Lung microvascular endothelial cell (primary cell): ENCODE measurements at regions not wholly inside any gene's neighbourhood (a gene's known extent, or its start where the extent isn't known, plus 50 kb on each side); places are given as distances from the start of the nearest gene placed in this dataset.

Experiments used
- DNase-seq, 2 donors: peaks; one replicate each; pipeline versions ENCODE4 v3.0.0 to v3.0.0-alpha.2; 2010; ENCODE audit warnings: low read depth in 2 of 2

DNA sequence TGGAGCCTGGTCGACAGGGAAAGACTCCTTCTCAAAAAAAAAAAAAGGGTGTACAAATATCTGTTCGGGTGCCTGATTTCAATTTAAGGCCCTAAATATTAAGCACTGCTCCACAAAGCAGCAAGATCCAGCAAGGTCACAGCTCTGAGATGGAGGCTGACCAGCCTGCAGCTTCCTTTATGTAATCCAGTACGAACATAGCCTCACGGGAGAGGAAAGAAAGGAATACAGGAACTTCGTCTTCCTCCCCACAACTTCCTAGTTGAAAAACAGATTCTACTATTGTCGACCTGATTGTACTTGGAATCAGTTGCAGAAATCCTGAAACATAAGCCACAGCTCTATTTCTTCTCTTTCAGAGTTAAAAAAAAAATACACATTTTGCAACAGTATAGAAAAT lies 53.5 kb upstream of the TBC1D9 start:
- DNase-seq: peak in 1 of 2 donors; percentile 5

DNA sequence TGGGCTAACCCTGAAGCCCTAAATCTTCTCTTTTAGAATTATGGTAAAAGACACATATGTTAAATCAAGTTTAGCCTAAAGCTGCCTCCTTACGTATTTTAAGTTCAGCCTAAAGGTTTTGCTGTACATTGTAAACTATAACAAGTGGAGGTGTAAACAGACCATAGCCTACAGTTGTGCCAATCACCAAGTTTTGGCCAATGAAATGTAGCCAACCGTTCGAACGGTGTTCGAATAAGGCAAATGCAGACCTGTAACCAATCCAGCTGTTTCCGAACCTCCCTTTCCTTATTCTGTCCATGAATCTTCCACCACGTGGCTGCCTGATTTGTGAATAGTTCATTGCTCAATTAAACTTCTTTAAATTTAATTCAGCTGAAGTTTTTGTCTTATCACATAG lies 52.1 kb upstream of the TBC1D9 start:
- no peak for DNase-seq

- peak in 1 of 2 donors; percentile 29 for DNase-seq
Measured at GRCh38 chr4:140807491-140808252, 51.5 kb upstream of the TBC1D9 start.

DNA sequence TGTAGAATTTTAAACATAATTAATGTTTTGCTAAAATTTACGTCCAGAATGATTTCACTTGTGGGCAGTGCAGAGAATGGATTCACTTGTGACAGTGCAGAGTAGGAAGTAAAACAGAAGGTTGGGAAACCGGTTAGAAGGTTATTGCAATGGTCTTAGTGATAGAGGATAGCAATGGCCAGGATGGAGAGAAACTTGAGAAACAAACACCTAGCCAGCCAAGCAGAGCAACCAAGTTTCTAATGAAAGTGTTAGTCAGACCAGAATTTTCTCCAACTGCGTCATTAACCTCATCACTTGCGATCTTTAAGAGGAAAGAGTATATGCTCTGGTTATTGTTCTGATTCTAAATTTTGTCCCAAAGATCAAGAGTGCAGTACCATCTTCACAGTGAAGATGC lies 50.0 kb upstream of the TBC1D9 start:
- no peak for DNase-seq
